Smooth muscle cell (in vitro differentiated cells): ENCODE measurements at regions not wholly inside any gene's neighbourhood (a gene's known extent, or its start where the extent isn't known, plus 50 kb on each side); places are given as distances from the start of the nearest gene placed in this dataset.

Experiments used
- DNase-seq: peaks from one replicate; lab custom pipeline; 2025; ENCODE audit not compliant: unreplicated experiment; lab: John Stamatoyannopoulos, UW
- H2AFZ ChIP-seq: fragments of 200-600 bp; sonication (generic); 2 replicates; pipeline ENCODE4 v1.6.0; 2016; ENCODE audit warnings: antibody characterized with exemption, low read depth, mild to moderate bottlenecking
- H3F3A ChIP-seq: fragments of 200-600 bp; sonication (generic); 2 replicates; pipeline ENCODE4 v1.6.0; 2017; ENCODE audit warnings: antibody characterized with exemption, low read depth
- H3K27ac ChIP-seq: fragments of 200-600 bp; sonication (generic); 2 replicates; pipeline ENCODE4 v1.5.1; 2016; ENCODE audit warnings: low read depth, mild to moderate bottlenecking
- H3K27me3 ChIP-seq: fragments of 200-600 bp; sonication (generic); 2 replicates; pipeline ENCODE4 v1.6.1; 2016; ENCODE audit warnings: low read depth, mild to moderate bottlenecking
- H3K36me3 ChIP-seq: fragments of 200-600 bp; sonication (generic); 2 replicates; pipeline ENCODE4 v1.5.1; 2016; ENCODE audit warnings: low read depth
- H3K4me1 ChIP-seq: fragments of 200-600 bp; sonication (generic); 2 replicates; pipeline ENCODE4 v1.5.1; 2016; ENCODE audit warnings: low read depth
- H3K4me2 ChIP-seq: fragments of 200-600 bp; sonication (generic); 2 replicates; pipeline ENCODE4 v1.6.0; 2016; ENCODE audit warnings: mild to moderate bottlenecking
- H3K4me3 ChIP-seq: fragments of 200-600 bp; sonication (generic); 2 replicates; pipeline ENCODE4 v1.5.1; 2016; ENCODE audit warnings: mild to moderate bottlenecking
- H3K79me2 ChIP-seq: fragments of 200-600 bp; sonication (generic); 2 replicates; pipeline ENCODE4 v1.6.0; 2016; ENCODE audit warnings: low read depth, mild to moderate bottlenecking
- H3K9ac ChIP-seq: fragments of 200-600 bp; sonication (generic); 2 replicates; pipeline ENCODE4 v1.6.0; 2016; ENCODE audit warnings: low read depth
- H3K9me3 ChIP-seq: fragments of 200-600 bp; sonication (generic); replicated peaks from 2 replicates; pipeline ENCODE4 v1.5.1; 2016; ENCODE audit warnings: low read depth
- H4K20me1 ChIP-seq: fragments of 200-600 bp; sonication (generic); 2 replicates; pipeline ENCODE4 v1.6.0; 2016; ENCODE audit warnings: low read depth
- CTCF ChIP-seq: fragments of 200-600 bp; sonication (generic); IDR thresholded peaks from 2 replicates; pipeline ENCODE4 v1.5.1; 2017; ENCODE audit warnings: borderline replicate concordance, mild to moderate bottlenecking, antibody characterized with exemption; ENCODE audit not compliant: insufficient read depth, poor library complexity, severe bottlenecking
- WGBS: methylation state at CpG from one replicate; pipeline ENCODE4 v1.1.7; 2016; ENCODE audit warnings: low lambda C conversion rate; 5-methylcytosine and 5-hydroxymethylcytosine counted together

GRCh38 chr17:73729101-73729500 is 84.9 kb upstream of the SDK2 start:
- Histone ChIP-seq H3K4me3 (no peak overlapping the region), H3F3A (no peaks in the 10 kb centered on the region), H3K4me1 (no peaks in the 10 kb centered on the region), H3K4me2 (no peak overlapping the region), H3K27ac (no peak overlapping the region), H3K9me3 (peaks cover 4% of the 10 kb centered on the region), H2AFZ (no peak overlapping the region), H3K79me2 (no peaks in the 10 kb centered on the region), H4K20me1 (no peaks in the 10 kb centered on the region), H3K9ac (no peak overlapping the region), H3K27me3 (peaks cover 15% of the 10 kb centered on the region), H3K36me3 (no peaks in the 10 kb centered on the region)
- 91% methylated on average over 6 of the region's 6 CpGs for WGBS
- no peak for TF ChIP-seq CTCF
- no peak for DNase-seq

GRCh38 chr17:73731733-73732132 is 87.5 kb upstream of the SDK2 start:
- no peak for TF ChIP-seq CTCF
- Histone ChIP-seq H4K20me1 (no peaks in the 10 kb centered on the region), H3F3A (no peaks in the 10 kb centered on the region), H3K4me2 (no peak overlapping the region), H3K27me3 (peaks cover 27% of the 10 kb centered on the region), H3K79me2 (no peaks in the 10 kb centered on the region), H3K36me3 (no peaks in the 10 kb centered on the region), H3K27ac (no peak overlapping the region), H3K4me1 (no peaks in the 10 kb centered on the region), H3K9me3 (peaks cover 4% of the 10 kb centered on the region), H3K4me3 (no peak overlapping the region), H3K9ac (no peak overlapping the region), H2AFZ (no peak overlapping the region)
- 65% methylated on average over 10 of the region's 10 CpGs for WGBS
- no peak for DNase-seq

DNA sequence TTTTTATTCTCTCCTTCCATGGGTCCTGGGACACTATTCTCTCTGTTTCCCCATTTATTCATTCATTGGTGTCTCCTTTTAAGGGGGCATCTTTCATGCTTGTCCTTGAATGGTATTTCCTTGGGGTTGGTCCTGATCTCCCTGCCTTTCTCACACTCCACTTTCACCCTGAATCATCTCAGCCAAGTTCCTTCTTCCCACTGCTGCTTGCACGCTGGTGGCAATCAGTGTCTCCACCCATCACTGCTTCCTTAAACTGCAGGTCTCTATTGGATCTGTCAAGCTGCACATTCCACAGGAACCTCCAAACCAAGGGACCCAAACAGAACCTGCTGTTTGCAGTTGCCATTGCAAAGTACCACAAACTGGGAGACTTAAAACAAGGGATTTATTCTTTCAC is 89.3 kb upstream of the SDK2 start:
- TF ChIP-seq CTCF: no peak
- H3K4me1 ChIP-seq: no peaks in the 10 kb centered on the region
- H3K4me3 ChIP-seq: no peak overlapping the region
- H3K79me2 ChIP-seq: no peaks in the 10 kb centered on the region
- H4K20me1 ChIP-seq: no peaks in the 10 kb centered on the region
- H3K9ac ChIP-seq: no peak overlapping the region
- H2AFZ ChIP-seq: no peak overlapping the region
- H3K27me3 ChIP-seq: peaks cover 22% of the 10 kb centered on the region
- 87% methylated on average over 1 of the region's 1 CpG for WGBS
- no peaks in the 10 kb centered on the region for H3K36me3 ChIP-seq
- no peaks in the 10 kb centered on the region for H3F3A ChIP-seq
- no peak overlapping the region for H3K27ac ChIP-seq
- H3K9me3 ChIP-seq: peaks cover 4% of the 10 kb centered on the region
- DNase-seq: no peak
- H3K4me2 ChIP-seq: no peak overlapping the region

DNA sequence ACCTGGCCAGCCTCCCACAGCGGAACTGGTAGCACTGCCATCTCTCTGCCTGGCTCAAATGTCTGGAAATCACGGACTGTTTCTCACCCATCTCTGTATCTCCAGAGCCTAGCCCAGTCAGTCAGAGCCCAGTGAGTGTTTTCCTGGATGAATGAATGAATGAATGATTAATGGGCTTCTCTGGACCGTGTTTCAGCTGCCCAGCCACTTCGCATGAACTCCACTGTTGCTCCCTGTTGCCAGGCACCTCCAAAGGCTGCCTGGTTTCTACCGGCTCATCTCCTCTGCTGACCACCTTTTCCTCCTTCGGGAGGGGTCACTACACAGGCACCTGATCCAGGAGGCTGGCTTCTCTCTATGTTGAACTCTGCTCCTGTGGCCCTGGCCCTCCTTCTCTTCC is 91.0 kb upstream of the SDK2 start:
- H3F3A ChIP-seq: no peaks in the 10 kb centered on the region
- H3K4me2 ChIP-seq: no peak overlapping the region
- TF ChIP-seq CTCF: no peak
- H3K4me1 ChIP-seq: no peaks in the 10 kb centered on the region
- DNase-seq: no peak
- H3K79me2 ChIP-seq: no peaks in the 10 kb centered on the region
- H3K27me3 ChIP-seq: peaks cover 28% of the 10 kb centered on the region
- peaks cover 4% of the 10 kb centered on the region for H3K9me3 ChIP-seq
- no peak overlapping the region for H2AFZ ChIP-seq
- no peaks in the 10 kb centered on the region for H3K36me3 ChIP-seq
- no peak overlapping the region for H3K9ac ChIP-seq
- H3K27ac ChIP-seq: no peak overlapping the region
- H4K20me1 ChIP-seq: no peaks in the 10 kb centered on the region
- no peak overlapping the region for H3K4me3 ChIP-seq
- WGBS: 93% methylated on average over 6 of the region's 6 CpGs
